Heart left ventricle (tissue), 16 donors: ENCODE measurements at regions not wholly inside any gene's neighbourhood (a gene's known extent, or its start where the extent isn't known, plus 50 kb on each side); places are given as distances from the start of the nearest gene placed in this dataset.

Source experiments
- ATAC-seq, 4 donors: fragments of 200-7000 bp; cut with Tn5 transposase; one replicate each; pipeline ENCODE4 v1.9.1; 2020 to 2022; ENCODE audit warnings: moderate library complexity in 4 of 4, mild to moderate bottlenecking in 3 of 4, moderate number of reproducible peaks in 1 of 4
- DNase-seq, 5 donors: peaks; one replicate each; pipeline ENCODE4 v3.0.0-alpha.2; 2020
- H3K27ac ChIP-seq, 12 donors: fragments of 200-600 bp; sonication (generic) in 4 of 12; one replicate each; pipeline versions ENCODE4 v1.5.0 to v1.8.0; 2016 to 2022; ENCODE audit warnings: mild to moderate bottlenecking in 2 of 12
- H3K27me3 ChIP-seq, 9 donors: fragments of 200-600 bp; sonication (generic) in 2 of 9; one replicate each; pipeline versions ENCODE4 v1.5.1 to v1.8.0; 2016 to 2022; ENCODE audit warnings: mild to moderate bottlenecking in 3 of 9
- H3K36me3 ChIP-seq, 9 donors: fragments of 200-600 bp; sonication (generic) in 2 of 9; one replicate each; pipeline versions ENCODE4 v1.5.0 to v1.8.0; 2018 to 2022; ENCODE audit warnings: mild to moderate bottlenecking in 2 of 9
- H3K4me1 ChIP-seq, 12 donors: fragments of 200-600 bp; sonication (generic) in 4 of 12; one replicate each; pipeline versions ENCODE4 v1.5.0 to v1.8.0; 2016 to 2022; ENCODE audit warnings: mild to moderate bottlenecking in 3 of 12
- H3K4me3 ChIP-seq, 12 donors: fragments of 200-600 bp; sonication (generic) in 4 of 12; one replicate each; pipeline versions ENCODE4 v1.5.0 to v1.8.0; 2017 to 2022; ENCODE audit warnings: mild to moderate bottlenecking in 9 of 12, moderate library complexity in 4 of 12
- H3K9me3 ChIP-seq, 12 donors: fragments of 200-600 bp; sonication (generic) in 4 of 12; one replicate each; pipeline versions ENCODE4 v1.5.0 to v1.8.0; 2016 to 2022; ENCODE audit warnings: mild to moderate bottlenecking in 1 of 12
- CTCF ChIP-seq, 12 donors: fragments of 200-600 bp; sonication (generic) in 4 of 12; IDR thresholded peaks; one replicate each; pipeline versions ENCODE4 v1.5.0 to v1.8.0; 2018 to 2022; ENCODE audit warnings: antibody characterized with exemption in 12 of 12, mild to moderate bottlenecking in 5 of 12
- POLR2A ChIP-seq, 2 donors: fragments of 450-650 bp; IDR thresholded peaks; one replicate each; pipeline ENCODE4 v1.6.1; 2017; ENCODE audit warnings: antibody characterized with exemption in 2 of 2, mild to moderate bottlenecking in 2 of 2, moderate library complexity in 2 of 2
- WGBS, 4 donors: extraction: QIAGEN DNeasy Blood & Tissue Kit in 2 of 4; methylation state at CpG; one replicate each; pipeline versions ENCODE4 v1.1.5 to v1.1.7; 2013 to 2018; 5-methylcytosine and 5-hydroxymethylcytosine counted together
- intact Hi-C, 10 donors: fragments of 100-400 bp; cut with DNase I; formaldehyde crosslinking; loops; one replicate each; pipeline versions ENCODE4 v1.11.1 to v1.14.2; 2022
- donor health status: ischemic (EF 13 %, LVEDD 7.1; RV severe dilation, severe dysfunction).
- donor health status: healthy with polysubstance abuse.
- donor health status: DM: no; HTN: yes; CAD: no.
- donor health status: DM: no; HTN: no; CAD: no.
- donor health status: ischemic (EF 25% LVEDD 6.9; RV normal size, moderate dysfunction).
- donor health status: ischemic (EF 25% LVEDD 5.7; RV mildly dilated, moderate dysfunction).
- donor health status: healthy.
- donor health status: DM: yes; HTN: yes; CAD: no.
- donor health status: ischemic (EF 35%, LVEDD 5.7; RV mildly dilated, moderate dysfunction).
- donor health status: nonischemic (EF 11% LVEDD 7.7; RV severe dilation, severe dysfunction).
- donor health status: DM: yes; HTN: yes; CAD: no.
- donor health status: PGD.
- donor health status: ischemic (EF 29% LVEDD 5.4; RV normal size, mild dysfunction).
- donor health status: nonischemic (EF 23%, LVEDD 6.1; RV moderate dilation, normal function).

DNA sequence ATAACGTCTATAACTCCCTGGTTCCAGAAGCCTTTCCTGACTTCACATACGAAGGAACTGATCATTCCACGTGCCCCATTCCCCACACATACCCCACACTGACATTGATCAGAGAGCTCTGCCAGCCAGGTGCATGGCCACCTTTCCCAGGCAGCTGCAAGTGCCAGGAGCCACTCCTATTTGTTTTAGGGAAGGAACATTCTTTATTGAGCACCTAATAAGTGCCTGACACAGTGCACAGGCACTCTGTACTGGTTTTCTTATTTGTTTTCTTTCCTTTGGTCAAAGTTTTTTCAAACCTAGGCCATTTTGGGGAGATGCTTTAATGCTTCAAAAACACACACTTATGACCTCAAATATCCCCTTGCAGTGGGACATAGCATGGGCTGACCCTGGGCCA is 50.0 kb downstream of the PITPNM2 start:
- Histone ChIP-seq H3K4me3 (no peak overlapping the region), H3K9me3 (no peaks in the 10 kb centered on the region), H3K27me3 (no peaks in the 10 kb centered on the region), H3K4me1 (peaks cover 20 to 91% (median 69%) of the 10 kb centered on the region in 12 donors), H3K27ac (peak overlapping the region in 10 of 12 donors; percentile 7 to 90 (median 64)), H3K36me3 (no peaks in the 10 kb centered on the region)
- 81 to 88% (median 87%) methylated on average over 3 of the region's 3 CpGs for WGBS, 4 donors
- intact Hi-C loops, result loop anchor here in 1 of 10 donors (5.0 kb wide), 1 partner anchor 46 kb away; no protein-coding TSS in a partner anchor
- peak in 1 of 5 donors; percentile 33 for DNase-seq
- no peak for ATAC-seq
- TF ChIP-seq CTCF (IDR thresholded peaks at IDR 0.05) (no peak), POLR2A (IDR thresholded peaks at IDR 0.05) (no peak)

GRCh38 chr12:123100450-123100849 is 50.4 kb downstream of the PITPNM2 start:
- no peak for DNase-seq
- Histone ChIP-seq H3K4me1 (peaks cover 21 to 91% (median 69%) of the 10 kb centered on the region in 12 donors), H3K27ac (peak overlapping the region in 8 of 12 donors; percentile 7 to 92 (median 72)), H3K27me3 (no peaks in the 10 kb centered on the region), H3K9me3 (no peaks in the 10 kb centered on the region), H3K36me3 (no peaks in the 10 kb centered on the region), H3K4me3 (no peak overlapping the region)
- intact Hi-C loops, result loop anchor here in 1 of 10 donors (5.0 kb wide), 1 partner anchor 47 kb away; no protein-coding TSS in a partner anchor
- TF ChIP-seq CTCF (IDR thresholded peaks at IDR 0.05) (no peak), POLR2A (IDR thresholded peaks at IDR 0.05) (no peak)
- ATAC-seq, result no peak
- 81 to 85% (median 83%) methylated on average over 9 of the region's 9 CpGs for WGBS, 4 donors

DNA sequence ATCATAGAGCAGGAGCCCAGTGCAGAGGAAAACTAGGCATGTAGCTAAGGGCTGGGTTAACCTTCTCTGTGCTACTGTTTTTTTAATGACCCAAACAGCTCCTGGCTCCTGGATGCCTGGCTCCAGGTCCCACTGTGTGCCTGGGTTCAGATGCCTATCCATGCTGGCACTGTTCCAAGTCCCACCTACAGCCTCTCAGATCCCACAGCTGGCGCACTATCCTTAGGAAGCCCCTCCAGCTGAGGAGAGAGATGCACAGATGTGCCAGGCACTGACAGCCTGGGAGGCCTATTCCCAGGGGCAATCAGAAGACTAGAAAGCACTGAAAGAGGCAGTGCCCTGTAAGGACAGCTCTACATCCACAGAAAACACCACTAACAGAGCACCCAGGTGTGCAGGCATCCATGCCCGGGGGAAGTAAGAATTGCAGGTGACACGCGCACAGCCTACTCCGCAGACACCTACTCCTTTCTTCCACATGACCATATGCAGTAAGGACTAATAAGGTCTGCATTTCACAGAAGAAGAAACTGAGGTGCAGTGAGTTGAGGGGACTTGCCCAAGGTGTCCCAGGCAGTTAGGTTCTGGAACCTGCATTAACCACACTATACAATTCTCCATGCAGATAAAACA is 51.2 kb downstream of the PITPNM2 start:
- no peak for ATAC-seq
- WGBS, 4 donors, result 90 to 95% (median 94%) methylated on average over 5 of the region's 5 CpGs
- no peaks in the 10 kb centered on the region for H3K36me3 ChIP-seq
- peak overlapping the region in 8 of 12 donors; percentile 78 to 92 (median 86) for H3K27ac ChIP-seq
- no peak overlapping the region for H3K4me3 ChIP-seq
- TF ChIP-seq POLR2A (IDR thresholded peaks at IDR 0.05), result no peak
- TF ChIP-seq CTCF (IDR thresholded peaks at IDR 0.05), result no peak
- H3K4me1 ChIP-seq, result peaks cover 21 to 95% (median 76%) of the 10 kb centered on the region in 12 donors
- DNase-seq, result peak in 1 of 5 donors; percentile 10
- H3K9me3 ChIP-seq, result no peaks in the 10 kb centered on the region
- H3K27me3 ChIP-seq, result no peaks in the 10 kb centered on the region
- intact Hi-C loops, result loop anchor here in 4 of 10 donors (5.0 to 10.0 kb wide), 3 partner anchors 37 to 48 kb away; no protein-coding TSS in a partner anchor

DNA sequence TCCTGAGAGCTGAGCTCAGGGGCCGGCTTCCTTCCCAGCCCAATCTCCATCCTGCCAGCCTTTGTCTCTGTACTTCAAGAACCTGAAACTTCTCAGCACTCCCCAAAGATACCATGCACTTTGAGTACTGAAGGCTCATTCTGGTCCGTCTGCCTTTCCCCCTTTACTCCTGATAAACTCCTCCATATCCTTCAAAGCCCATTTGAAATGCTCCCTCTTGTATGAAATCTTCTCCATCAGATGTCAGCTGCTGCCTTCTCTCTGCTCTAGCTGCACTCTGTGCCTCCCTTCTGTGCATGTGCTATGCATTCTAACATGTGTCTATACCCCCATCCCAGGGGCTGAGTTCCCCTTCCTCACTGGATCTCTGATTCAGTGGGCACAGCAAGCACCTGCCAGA is 52.1 kb downstream of the PITPNM2 start:
- H3K36me3 ChIP-seq, result no peaks in the 10 kb centered on the region
- intact Hi-C loops, result loop anchor here in 3 of 10 donors (5.0 to 10.0 kb wide), 2 partner anchors 36 to 46 kb away; no protein-coding TSS in a partner anchor
- peaks cover 21 to 100% (median 85%) of the 10 kb centered on the region in 12 donors for H3K4me1 ChIP-seq
- 53 to 77% (median 70%) methylated on average over 2 of the region's 2 CpGs for WGBS, 4 donors
- no peaks in the 10 kb centered on the region for H3K27me3 ChIP-seq
- no peak for DNase-seq
- H3K9me3 ChIP-seq, result no peaks in the 10 kb centered on the region
- peak overlapping the region in 11 of 12 donors; percentile 22 to 92 (median 84) for H3K27ac ChIP-seq
- ATAC-seq, result no peak
- TF ChIP-seq CTCF (IDR thresholded peaks at IDR 0.05) (no peak), POLR2A (IDR thresholded peaks at IDR 0.05) (no peak)
- H3K4me3 ChIP-seq, result no peak overlapping the region
